H1 (cell line): ENCODE measurements at regions not wholly inside any gene's neighbourhood (a gene's known extent, or its start where the extent isn't known, plus 50 kb on each side); places are given as distances from the start of the nearest gene placed in this dataset.

Experiments
- CTCF ChIA-PET: fragments of 300-600 bp; sonication (Branson Sonifier 250); formaldehyde crosslinking; loops from one replicate; lab custom pipeline; 2021; ENCODE audit not compliant: partially characterized antibody; lab: Charles Lee
- POLR2A ChIA-PET: fragments of 300-600 bp; sonication (Branson Sonifier 250); formaldehyde crosslinking; loops from one replicate; lab custom pipeline; 2021; ENCODE audit warnings: inconsistent platforms; ENCODE audit not compliant: partially characterized antibody; lab: Charles Lee
- DNase-seq, 2 experiments: peaks; one replicate each; pipeline versions ENCODE4 v3.0.0 to v3.0.0-alpha.2; 2010 to 2022; ENCODE audit warnings: low spot score in 2 of 2, low read depth in 1 of 2, mixed read lengths in 1 of 2
- FAIRE-seq: peaks from 2 replicates; lab custom pipeline; 2011; peaks lifted over from hg19 to GRCh38; lab: Jason Lieb, UNC
- H2AFZ ChIP-seq: 2 replicates; pipeline ENCODE4 v1.8.1; 2012; ENCODE audit warnings: low read length, inconsistent platforms
- H2AK5ac ChIP-seq: 2 replicates; pipeline ENCODE4 v1.6.1; 2013; ENCODE audit warnings: low read depth, low read length
- H2BK120ac ChIP-seq: replicated peaks from 2 replicates; pipeline ENCODE3; 2013; ENCODE audit warnings: low read depth, low read length, inconsistent platforms
- H2BK12ac ChIP-seq: 2 replicates; pipeline ENCODE4 v1.6.1; 2013; ENCODE audit warnings: low read depth, low read length
- H2BK15ac ChIP-seq: 2 replicates; pipeline ENCODE4 v1.6.1; 2013; ENCODE audit warnings: low read length
- H2BK20ac ChIP-seq: 2 replicates; pipeline ENCODE4 v1.6.1; 2013; ENCODE audit warnings: low read length
- H2BK5ac ChIP-seq: 2 replicates; pipeline ENCODE4 v1.6.1; 2013; ENCODE audit warnings: low read depth, low read length
- H3K14ac ChIP-seq: 2 replicates; pipeline ENCODE4 v1.6.1; 2013; ENCODE audit warnings: inconsistent platforms; ENCODE audit not compliant: insufficient read length
- H3K18ac ChIP-seq: 2 replicates; pipeline ENCODE4 v1.6.1; 2013; ENCODE audit warnings: low read length; ENCODE audit errors: extremely low read depth
- H3K23ac ChIP-seq: 2 replicates; pipeline ENCODE4 v1.6.1; 2013; ENCODE audit warnings: inconsistent platforms; ENCODE audit not compliant: insufficient read length
- H3K23me2 ChIP-seq: 2 replicates; pipeline ENCODE4 v1.6.1; 2013; ENCODE audit warnings: low read depth, low read length
- H3K27ac ChIP-seq: 2 replicates; pipeline ENCODE4 v1.6.1; 2011; ENCODE audit warnings: low read depth, low read length, inconsistent platforms
- H3K27me3 ChIP-seq, 4 experiments: replicated peaks in 1 of 4; 1 replicate in 1 of 4; 2 replicates in 3 of 4; pipeline versions ENCODE4 v1.6.1 to v1.8.1; 2011 to 2013; ENCODE audit warnings: low read length in 3 of 4, mild to moderate bottlenecking in 3 of 4, inconsistent platforms in 2 of 4, mixed read lengths in 2 of 4, moderate library complexity in 1 of 4; ENCODE audit not compliant: control insufficient read depth in 3 of 4, insufficient read depth in 3 of 4; ENCODE audit errors: extremely low read depth in 1 of 4
- H3K36me3 ChIP-seq, 4 experiments: 2 replicates each; pipeline versions ENCODE4 v1.6.1 to v1.8.1; 2011 to 2013; ENCODE audit warnings: mild to moderate bottlenecking in 4 of 4, low read length in 3 of 4, moderate library complexity in 2 of 4, control low read depth in 1 of 4, inconsistent platforms in 1 of 4; ENCODE audit not compliant: insufficient read depth in 4 of 4, control insufficient read depth in 2 of 4
- H3K4ac ChIP-seq: replicated peaks from 2 replicates; pipeline ENCODE3; 2013; ENCODE audit warnings: low read length, low read depth, mixed read lengths, inconsistent platforms; ENCODE audit not compliant: insufficient read length
- H3K4me1 ChIP-seq, 4 experiments: replicated peaks in 1 of 4; 1 replicate in 1 of 4; 2 replicates in 3 of 4; pipeline versions ENCODE4 v1.6.1 to v1.8.1; 2011 to 2013; ENCODE audit warnings: low read length in 3 of 4, inconsistent platforms in 2 of 4, mixed read lengths in 1 of 4; ENCODE audit not compliant: insufficient read depth in 4 of 4, control insufficient read depth in 3 of 4
- H3K4me2 ChIP-seq, 2 experiments: 2 replicates each; pipeline versions ENCODE4 v1.6.1 to v1.8.1; 2011 to 2013; ENCODE audit warnings: low read depth in 2 of 2, low read length in 2 of 2, control low read depth in 1 of 2, inconsistent platforms in 1 of 2, mild to moderate bottlenecking in 1 of 2; ENCODE audit not compliant: insufficient read depth in 1 of 2
- H3K4me3 ChIP-seq, 4 experiments: fragments of 200-600, 300-600 bp in 1 of 4; sonication (generic), shearing (Covaris generic), sonication (Bioruptor Twin) in 1 of 4; 2 replicates each; pipeline versions ENCODE4 v1.5.1 to v1.8.1; 2011 to 2016; ENCODE audit warnings: low read length in 4 of 4, low read depth in 3 of 4, control low read depth in 2 of 4, inconsistent platforms in 2 of 4, mild to moderate bottlenecking in 2 of 4, mixed read lengths in 1 of 4, moderate library complexity in 1 of 4; ENCODE audit not compliant: insufficient read depth in 2 of 4; ENCODE audit errors: extremely low read depth in 1 of 4
- H3K56ac ChIP-seq: replicated peaks from 2 replicates; pipeline ENCODE3; 2013; ENCODE audit warnings: low read depth, mild to moderate bottlenecking, mixed read lengths, low read length, inconsistent platforms; ENCODE audit not compliant: insufficient read length
- H3K79me1 ChIP-seq: 2 replicates; pipeline ENCODE4 v1.6.1; 2013; ENCODE audit warnings: low read depth, low read length, control low read depth
- H3K79me2 ChIP-seq, 2 experiments: 2 replicates each; pipeline versions ENCODE4 v1.6.1 to v1.8.1; 2012 to 2013; ENCODE audit warnings: low read length in 2 of 2, mild to moderate bottlenecking in 2 of 2, inconsistent platforms in 1 of 2; ENCODE audit not compliant: insufficient read depth in 2 of 2, control insufficient read depth in 1 of 2
- H3K9ac ChIP-seq, 4 experiments: replicated peaks in 1 of 4; 1 replicate in 1 of 4; 2 replicates in 3 of 4; pipeline versions ENCODE4 v1.6.1 to v1.8.1; 2011 to 2013; ENCODE audit warnings: low read depth in 3 of 4, low read length in 3 of 4, control low read depth in 2 of 4, mild to moderate bottlenecking in 2 of 4, moderate library complexity in 2 of 4, inconsistent platforms in 1 of 4; ENCODE audit errors: extremely low read depth in 1 of 4
- H3K9me3 ChIP-seq, 2 experiments: 2 replicates each; pipeline versions ENCODE4 v1.6.1 to v1.8.1; 2012 to 2013; ENCODE audit warnings: mild to moderate bottlenecking in 2 of 2, moderate library complexity in 2 of 2, control low read depth in 1 of 2, inconsistent platforms in 1 of 2, low read depth in 1 of 2, low read length in 1 of 2, mixed read lengths in 1 of 2; ENCODE audit not compliant: insufficient read depth in 2 of 2
- H4K20me1 ChIP-seq, 2 experiments: replicated peaks in 1 of 2; 2 replicates each; pipeline versions ENCODE3 to v1.8.1; 2011 to 2013; ENCODE audit warnings: inconsistent platforms in 2 of 2, low read length in 2 of 2, mild to moderate bottlenecking in 1 of 2; ENCODE audit not compliant: insufficient read depth in 2 of 2, control insufficient read depth in 1 of 2
- H4K5ac ChIP-seq: 2 replicates; pipeline ENCODE4 v1.6.1; 2013; ENCODE audit warnings: low read length, low read depth, mixed read lengths, inconsistent platforms; ENCODE audit not compliant: insufficient read length
- H4K8ac ChIP-seq: 2 replicates; pipeline ENCODE4 v1.8.0; 2013; ENCODE audit warnings: mild to moderate bottlenecking, moderate library complexity, low read length, inconsistent platforms; ENCODE audit not compliant: insufficient read depth; ENCODE audit errors: extremely low read depth
- H4K91ac ChIP-seq: replicated peaks from 2 replicates; pipeline ENCODE3; 2013; ENCODE audit warnings: low read length, mixed read lengths, inconsistent platforms; ENCODE audit not compliant: insufficient read length
- CBX8 ChIP-seq: fragments of 300-800, 300-1000 bp; sonication (generic); IDR thresholded peaks from 2 replicates; pipeline ENCODE4 v1.7.1; 2016; ENCODE audit warnings: low read depth, low read length, borderline replicate concordance
- HDAC2 ChIP-seq, 2 experiments: fragments of 300-600 bp in 1 of 2; sonication (generic) in 1 of 2; IDR thresholded peaks; 2 replicates each; pipeline ENCODE4 v1.6.1; 2011 to 2012; ENCODE audit warnings: low read depth in 2 of 2, low read length in 2 of 2, mild to moderate bottlenecking in 2 of 2, moderate library complexity in 2 of 2, borderline replicate concordance in 1 of 2, inconsistent platforms in 1 of 2
- HDAC6 ChIP-seq: IDR thresholded peaks from one replicate; pipeline ENCODE4 v1.7.1; 2012; ENCODE audit warnings: low read depth, mild to moderate bottlenecking, inconsistent platforms, low read length, moderate library complexity
- POLR2A ChIP-seq, 2 experiments: IDR thresholded peaks; 1 replicate in 1 of 2; 2 replicates in 1 of 2; pipeline ENCODE4 v1.6.1; 2011; ENCODE audit warnings: low read depth in 2 of 2, low read length in 2 of 2, mild to moderate bottlenecking in 2 of 2; ENCODE audit errors: control extremely low read depth in 1 of 2
- SIRT6 ChIP-seq: IDR thresholded peaks from one replicate; pipeline ENCODE4 v1.7.1; 2012; ENCODE audit warnings: low read length, inconsistent platforms
- SP2 ChIP-seq: IDR thresholded peaks from 2 replicates; pipeline ENCODE4 v1.6.1; 2012; ENCODE audit warnings: mild to moderate bottlenecking, low read length, inconsistent platforms
- WGBS, 2 experiments: shearing (Covaris generic) in 1 of 2; methylation state at CpG; one replicate each; pipeline versions ENCODE4 v1.1.6 to v1.1.7; 2013 to 2015; ENCODE audit warnings: low lambda C conversion rate in 2 of 2, mixed read lengths in 2 of 2, inconsistent platforms in 1 of 2, low coverage in 1 of 2, missing lambda C conversion rate in 1 of 2; ENCODE audit not compliant: insufficient replicate concordance in 2 of 2, insufficient coverage in 1 of 2, insufficient read length in 1 of 2; ENCODE audit errors: extremely low coverage in 1 of 2, missing lambda C conversion rate in 1 of 2; 5-methylcytosine and 5-hydroxymethylcytosine counted together

GRCh38 chr12:47360093-47360480 lies 280.3 kb upstream of the AMIGO2 start:
- Histone ChIP-seq H4K20me1 (no peaks in the 10 kb centered on the region), H2BK15ac (no peak overlapping the region), H3K4me3 (no peak overlapping the region), H2BK12ac (no peak overlapping the region), H3K9ac (no peak overlapping the region), H3K23me2 (no peaks in the 10 kb centered on the region), H4K91ac (no peak overlapping the region), H4K8ac (no peak overlapping the region), H3K9me3 (no peaks in the 10 kb centered on the region), H3K23ac (no peak overlapping the region), H3K79me1 (no peaks in the 10 kb centered on the region), H3K4me2 (no peak overlapping the region), H3K27ac (no peak overlapping the region), H2AK5ac (no peak overlapping the region), H3K4ac (no peak overlapping the region), H3K18ac (no peak overlapping the region), H3K14ac (no peak overlapping the region), H2BK5ac (no peak overlapping the region), H2AFZ (no peak overlapping the region), H2BK120ac (no peak overlapping the region), H3K4me1 (no peaks in the 10 kb centered on the region), H3K79me2 (no peaks in the 10 kb centered on the region), H3K27me3 (no peaks in the 10 kb centered on the region), H3K56ac (no peak overlapping the region), H2BK20ac (no peak overlapping the region), H3K36me3 (no peaks in the 10 kb centered on the region), H4K5ac (no peak overlapping the region)
- ChIA-PET POLR2A (no interaction called here), CTCF (no interaction called here)
- TF ChIP-seq HDAC6 (no peak), HDAC2 (IDR thresholded peaks at IDR 0.05; ENCODE audit: borderline replicate concordance in 1 of 2, low read depth in 2 of 2, low read length in 2 of 2) (no peak), CBX8 (no peak), SP2 (no peak), SIRT6 (no peak), POLR2A (IDR thresholded peaks at IDR 0.05; ENCODE audit: control extremely low read depth in 1 of 2, low read depth in 2 of 2, low read length in 2 of 2) (no peak)
- WGBS, 2 experiments, result 56% methylated on average over 1 of the region's 1 CpG; no CpG with 5 or more reads in 1 of the 2 experiments
- FAIRE-seq (no peak), DNase-seq (no peak)
